ENCODE measurements at regions not wholly inside any gene's neighbourhood (a gene's known extent, or its start where the extent isn't known, plus 50 kb on each side); places are given as distances from the start of the nearest gene placed in this dataset.
"Not testable (repeated sequence)": the region's sequence is repeated elsewhere in the genome, so short reads cannot be mapped to it uniquely, and the experiment has no call there.

DNA sequence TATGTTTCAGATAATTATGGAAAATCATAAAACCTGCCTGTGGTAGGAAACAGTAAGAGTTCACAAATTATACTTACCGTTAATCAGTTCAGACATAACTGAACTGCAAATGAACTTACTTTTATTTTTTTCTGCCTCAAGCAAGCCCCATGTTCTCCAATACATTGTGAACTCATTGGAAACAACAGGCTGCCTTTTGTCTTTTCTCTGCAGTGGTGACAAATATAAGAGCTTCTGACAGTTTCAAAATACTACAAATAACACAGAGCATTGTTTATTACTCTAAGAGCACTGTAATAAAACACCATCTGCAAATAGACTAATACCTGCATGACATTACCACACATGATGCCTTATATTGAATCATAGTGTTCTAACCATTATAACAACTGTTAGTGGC, 94.0 kb upstream of the CDCA7L start:
- CTCF ChIA-PET (ENCODE audit: unreplicated experiment), result no interaction called here
- no peak overlapping the region for H2AFZ ChIP-seq (ENCODE audit: low read length)
- no TSS peak for BruUV-seq (replicated peaks)

GRCh38 chr7:22032356-22032755, 86.7 kb upstream of the CDCA7L start:
- H3K27ac ChIP-seq (ENCODE audit: low read depth, low read length, poor library complexity, severe bottlenecking); H3K4me3 ChIP-seq (ENCODE audit: low read depth, low read length, poor library complexity, severe bottlenecking); H3K79me2 ChIP-seq (ENCODE audit: insufficient read depth, low read depth, low read length); intact Hi-C loops (cut with micrococcal nuclease; ENCODE audit: unreplicated experiment); H3K9me3 ChIP-seq (ENCODE audit: low read length); H3K36me3 ChIP-seq (ENCODE audit: insufficient read depth, low read length); H3K4me2 ChIP-seq (ENCODE audit: low read length); H3K4me1 ChIP-seq (ENCODE audit: insufficient read depth, low read length, poor library complexity, severe bottlenecking); BruUV-seq (replicated peaks); CTCF ChIA-PET (ENCODE audit: unreplicated experiment); DNase-seq (ENCODE audit: low spot score); H4K20me1 ChIP-seq (ENCODE audit: insufficient read depth, low read length); H2AFZ ChIP-seq (ENCODE audit: low read length); H3K9me2 ChIP-seq (ENCODE audit: insufficient read depth, low read length): not testable (repeated sequence)
- POLR2A ChIA-PET, result interaction anchor here (0.7 kb wide), 1 partner anchor 1654 kb away, joined by 3 read pairs; no protein-coding TSS in a partner anchor

More for the DNA sequence above, 94.0 kb upstream of the CDCA7L start:
- DNase-seq (ENCODE audit: low spot score), result no peak
- no peak overlapping the region for H3K4me3 ChIP-seq (ENCODE audit: low read depth, low read length, poor library complexity, severe bottlenecking)
- H3K79me2 ChIP-seq (ENCODE audit: insufficient read depth, low read depth, low read length), result no peaks in the 10 kb centered on the region
- POLR2A ChIA-PET, result interaction anchor here (0.7 kb wide), 2 partner anchors 345 to 1340 kb away, joined by 3 read pairs; no protein-coding TSS in a partner anchor
- H4K20me1 ChIP-seq (ENCODE audit: insufficient read depth, low read length), result no peaks in the 10 kb centered on the region
- no peaks in the 10 kb centered on the region for H3K4me1 ChIP-seq (ENCODE audit: insufficient read depth, low read length, poor library complexity, severe bottlenecking)
- no peak overlapping the region for H3K4me2 ChIP-seq (ENCODE audit: low read length)
- no peaks in the 10 kb centered on the region for H3K36me3 ChIP-seq (ENCODE audit: insufficient read depth, low read length)
- intact Hi-C loops (cut with micrococcal nuclease; ENCODE audit: unreplicated experiment), result no loop called here
- no peak overlapping the region for H3K27ac ChIP-seq (ENCODE audit: low read depth, low read length, poor library complexity, severe bottlenecking)
- H3K9me2 ChIP-seq (ENCODE audit: insufficient read depth, low read length), result no peaks in the 10 kb centered on the region
- TF ChIP-seq EZH2phosphoT487 (IDR thresholded peaks at IDR 0.05; ENCODE audit: borderline replicate concordance, low read depth, low read length), result no peak
- TF ChIP-seq CTCF (conservative IDR thresholded peaks at IDR 0.05; ENCODE audit: low read length), result no peak
- H3K9me3 ChIP-seq (ENCODE audit: low read length), result no peaks in the 10 kb centered on the region

- H3K27ac ChIP-seq (ENCODE audit: low read depth, low read length, poor library complexity, severe bottlenecking); intact Hi-C loops (cut with micrococcal nuclease; ENCODE audit: unreplicated experiment); DNase-seq (ENCODE audit: low spot score); H2AFZ ChIP-seq (ENCODE audit: low read length); BruUV-seq (replicated peaks); H4K20me1 ChIP-seq (ENCODE audit: insufficient read depth, low read length); H3K9me3 ChIP-seq (ENCODE audit: low read length); H3K4me1 ChIP-seq (ENCODE audit: insufficient read depth, low read length, poor library complexity, severe bottlenecking); H3K4me3 ChIP-seq (ENCODE audit: low read depth, low read length, poor library complexity, severe bottlenecking); CTCF ChIA-PET (ENCODE audit: unreplicated experiment); H3K79me2 ChIP-seq (ENCODE audit: insufficient read depth, low read depth, low read length); H3K9me2 ChIP-seq (ENCODE audit: insufficient read depth, low read length); H3K36me3 ChIP-seq (ENCODE audit: insufficient read depth, low read length); H3K4me2 ChIP-seq (ENCODE audit: low read length): not testable (repeated sequence)
- POLR2A ChIA-PET, result interaction anchor here (1.0 kb wide), 1 partner anchor 55 kb away, joined by 3 read pairs; no protein-coding TSS in a partner anchor
Measured at GRCh38 chr7:22028656-22029055, 83.0 kb upstream of the CDCA7L start.

DNA sequence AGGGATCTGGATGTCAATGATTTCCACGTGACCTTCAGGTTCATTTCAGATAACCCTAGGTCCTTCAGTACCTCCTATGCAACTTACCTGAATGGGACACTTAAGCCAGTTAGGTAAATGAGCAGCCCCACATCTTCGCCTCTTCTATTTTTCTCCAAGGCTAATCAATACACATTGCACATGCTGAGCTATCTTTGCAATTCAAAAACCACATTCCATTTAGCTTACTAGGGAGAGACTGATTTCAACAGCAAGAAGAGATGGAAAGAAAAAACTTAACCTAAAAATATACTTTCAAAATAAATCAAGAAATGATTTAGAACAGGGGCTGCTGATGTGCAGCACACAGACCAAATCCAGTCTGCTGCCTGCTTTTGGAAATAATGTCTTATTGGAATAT, 81.8 kb upstream of the CDCA7L start:
- Histone ChIP-seq H3K9me2 (ENCODE audit: insufficient read depth, low read length) (no peaks in the 10 kb centered on the region), H4K20me1 (ENCODE audit: insufficient read depth, low read length) (no peaks in the 10 kb centered on the region), H3K27ac (ENCODE audit: low read depth, low read length, poor library complexity, severe bottlenecking) (no peak overlapping the region), H2AFZ (ENCODE audit: low read length) (no peak overlapping the region), H3K4me2 (ENCODE audit: low read length) (no peak overlapping the region), H3K79me2 (ENCODE audit: insufficient read depth, low read depth, low read length) (no peaks in the 10 kb centered on the region), H3K4me1 (ENCODE audit: insufficient read depth, low read length, poor library complexity, severe bottlenecking) (no peaks in the 10 kb centered on the region), H3K9me3 (ENCODE audit: low read length) (no peaks in the 10 kb centered on the region), H3K36me3 (ENCODE audit: insufficient read depth, low read length) (no peaks in the 10 kb centered on the region), H3K4me3 (ENCODE audit: low read depth, low read length, poor library complexity, severe bottlenecking) (no peak overlapping the region)
- no peak for DNase-seq (ENCODE audit: low spot score)
- TF ChIP-seq EZH2phosphoT487 (IDR thresholded peaks at IDR 0.05; ENCODE audit: borderline replicate concordance, low read depth, low read length), result no peak
- ChIA-PET POLR2A (interaction anchor here (0.7 kb wide), 2 partner anchors 8 to 301 kb away, joined by 3 to 4 read pairs; no protein-coding TSS in a partner anchor), CTCF (ENCODE audit: unreplicated experiment) (no interaction called here)
- no TSS peak for BruUV-seq (replicated peaks)
- intact Hi-C loops (cut with micrococcal nuclease; ENCODE audit: unreplicated experiment), result no loop called here
